ENCODE measurements at regions not wholly inside any gene's neighbourhood (a gene's known extent, or its start where the extent isn't known, plus 50 kb on each side); places are given as distances from the start of the nearest gene placed in this dataset.

- no peak overlapping the region for H2AFZ ChIP-seq (ENCODE audit: low read depth, low read length)
- H3K4me3 ChIP-seq (ENCODE audit: low read depth in 1 of 2, low read length in 2 of 2), result no peak overlapping the region
- H3K36me3 ChIP-seq (ENCODE audit: insufficient read depth, low read length), result no peaks in the 10 kb centered on the region
- no peak overlapping the region for H3K9ac ChIP-seq (ENCODE audit: low read depth, low read length)
- H3K4me2 ChIP-seq (ENCODE audit: insufficient read depth, low read length), result no peak overlapping the region
- no peaks in the 10 kb centered on the region for H3K4me1 ChIP-seq (ENCODE audit: insufficient read depth, low read length)
- H3K27ac ChIP-seq (ENCODE audit: low read length), result no peak overlapping the region
- TF ChIP-seq EZH2 (IDR thresholded peaks at IDR 0.05; ENCODE audit: borderline replicate concordance, low read depth, low read length, severe bottlenecking) (no peak), CTCF (IDR thresholded peaks at IDR 0.05; ENCODE audit: borderline replicate concordance, extremely low read depth, low read length, poor library complexity, severe bottlenecking) (peak; percentile 6)
- H3K27me3 ChIP-seq (ENCODE audit: insufficient read depth, low read length, poor library complexity), result no peaks in the 10 kb centered on the region
- no peaks in the 10 kb centered on the region for H4K20me1 ChIP-seq (ENCODE audit: insufficient read depth, low read length)
- H3K79me2 ChIP-seq (ENCODE audit: insufficient read depth, low read length), result no peaks in the 10 kb centered on the region
- DNase-seq, result no peak
- H3K9me3 ChIP-seq (ENCODE audit: insufficient read depth, low read length, severe bottlenecking), result no peaks in the 10 kb centered on the region
- ATAC-seq (ENCODE audit: insufficient read depth, low read depth), result no peak
These were observed 128.7 kb downstream of the RIN2 start for GRCh38 chr20:19886661-19887288.

GRCh38 chr20:19887556-19888268, 129.4 kb upstream of the NAA20 start:
- H3K4me2 ChIP-seq (ENCODE audit: insufficient read depth, low read length), result no peak overlapping the region
- no peak for ATAC-seq (ENCODE audit: insufficient read depth, low read depth)
- no peak for DNase-seq
- H3K79me2 ChIP-seq (ENCODE audit: insufficient read depth, low read length), result no peaks in the 10 kb centered on the region
- no peaks in the 10 kb centered on the region for H3K4me1 ChIP-seq (ENCODE audit: insufficient read depth, low read length)
- no peak overlapping the region for H2AFZ ChIP-seq (ENCODE audit: low read depth, low read length)
- no peaks in the 10 kb centered on the region for H3K27me3 ChIP-seq (ENCODE audit: insufficient read depth, low read length, poor library complexity)
- H3K9me3 ChIP-seq (ENCODE audit: insufficient read depth, low read length, severe bottlenecking), result no peaks in the 10 kb centered on the region
- TF ChIP-seq EZH2 (IDR thresholded peaks at IDR 0.05; ENCODE audit: borderline replicate concordance, low read depth, low read length, severe bottlenecking) (no peak), CTCF (IDR thresholded peaks at IDR 0.05; ENCODE audit: borderline replicate concordance, extremely low read depth, low read length, poor library complexity, severe bottlenecking) (no peak)
- H4K20me1 ChIP-seq (ENCODE audit: insufficient read depth, low read length), result no peaks in the 10 kb centered on the region
- H3K9ac ChIP-seq (ENCODE audit: low read depth, low read length), result no peak overlapping the region
- H3K27ac ChIP-seq (ENCODE audit: low read length), result no peak overlapping the region
- no peak overlapping the region for H3K4me3 ChIP-seq (ENCODE audit: low read depth in 1 of 2, low read length in 2 of 2)
- H3K36me3 ChIP-seq (ENCODE audit: insufficient read depth, low read length), result no peaks in the 10 kb centered on the region

GRCh38 chr20:19888269-19888671, 128.9 kb upstream of the NAA20 start:
- Histone ChIP-seq H3K27me3 (ENCODE audit: insufficient read depth, low read length, poor library complexity) (no peaks in the 10 kb centered on the region), H3K36me3 (ENCODE audit: insufficient read depth, low read length) (no peaks in the 10 kb centered on the region), H3K9me3 (ENCODE audit: insufficient read depth, low read length, severe bottlenecking) (no peaks in the 10 kb centered on the region), H4K20me1 (ENCODE audit: insufficient read depth, low read length) (no peaks in the 10 kb centered on the region), H3K79me2 (ENCODE audit: insufficient read depth, low read length) (no peaks in the 10 kb centered on the region), H3K4me1 (ENCODE audit: insufficient read depth, low read length) (no peaks in the 10 kb centered on the region), H3K27ac (ENCODE audit: low read length) (no peak overlapping the region), H3K9ac (ENCODE audit: low read depth, low read length) (no peak overlapping the region), H3K4me3 (ENCODE audit: low read depth in 1 of 2, low read length in 2 of 2) (no peak overlapping the region), H2AFZ (ENCODE audit: low read depth, low read length) (no peak overlapping the region), H3K4me2 (ENCODE audit: insufficient read depth, low read length) (no peak overlapping the region)
- no peak for DNase-seq
- no peak for ATAC-seq (ENCODE audit: insufficient read depth, low read depth)
- TF ChIP-seq EZH2 (IDR thresholded peaks at IDR 0.05; ENCODE audit: borderline replicate concordance, low read depth, low read length, severe bottlenecking) (no peak), CTCF (IDR thresholded peaks at IDR 0.05; ENCODE audit: borderline replicate concordance, extremely low read depth, low read length, poor library complexity, severe bottlenecking) (no peak)

Data from DND-41 (cell line).